Activated T-cell treated with anti-CD3 and anti-CD28 coated beads, Interleukin-2, amount 50 U/mL, for 72 hours (primary cell): ENCODE measurements at regions not wholly inside any gene's neighbourhood (a gene's known extent, or its start where the extent isn't known, plus 50 kb on each side); places are given as distances from the start of the nearest gene placed in this dataset.
"Not testable (repeated sequence)": the region's sequence is repeated elsewhere in the genome, so short reads cannot be mapped to it uniquely, and the experiment has no call there.

Experiments used
- ATAC-seq, 2 donors: fragments of 150-1000 bp; cut with Tn5 transposase; replicated peaks in 1 of 2; 2 replicates each; pipeline ENCODE4 v1.10.0; 2021; ENCODE audit warnings: moderate library complexity in 2 of 2, mild to moderate bottlenecking in 1 of 2
- DNase-seq, 2 donors: peaks; one replicate each; pipeline ENCODE4 v3.0.0; 2021 to 2022; ENCODE audit warnings: mixed read lengths in 1 of 2
- H3K27ac Mint-ChIP-seq: one replicate; pipeline ENCODE4 v1.8.0; 2022; ENCODE audit warnings: mild to moderate bottlenecking, moderate library complexity, mixed read lengths
- H3K27me3 Mint-ChIP-seq: one replicate; pipeline ENCODE4 v1.8.0; 2022; ENCODE audit warnings: low read depth, mixed read lengths
- H3K36me3 Mint-ChIP-seq, 2 donors: one replicate each; pipeline ENCODE4 v1.8.0; 2022; ENCODE audit warnings: mixed read lengths in 2 of 2, mild to moderate bottlenecking in 1 of 2; ENCODE audit not compliant: insufficient read depth in 2 of 2
- H3K4me1 Mint-ChIP-seq: one replicate; pipeline ENCODE4 v1.8.0; 2022; ENCODE audit warnings: low read depth, mixed read lengths
- H3K4me3 Mint-ChIP-seq, 2 donors: one replicate each; pipeline ENCODE4 v1.8.0; 2022; ENCODE audit warnings: mild to moderate bottlenecking in 2 of 2, mixed read lengths in 2 of 2, moderate library complexity in 2 of 2
- H3K9me3 Mint-ChIP-seq, 2 donors: one replicate each; pipeline ENCODE4 v1.8.0; 2022; ENCODE audit warnings: mixed read lengths in 2 of 2

DNA sequence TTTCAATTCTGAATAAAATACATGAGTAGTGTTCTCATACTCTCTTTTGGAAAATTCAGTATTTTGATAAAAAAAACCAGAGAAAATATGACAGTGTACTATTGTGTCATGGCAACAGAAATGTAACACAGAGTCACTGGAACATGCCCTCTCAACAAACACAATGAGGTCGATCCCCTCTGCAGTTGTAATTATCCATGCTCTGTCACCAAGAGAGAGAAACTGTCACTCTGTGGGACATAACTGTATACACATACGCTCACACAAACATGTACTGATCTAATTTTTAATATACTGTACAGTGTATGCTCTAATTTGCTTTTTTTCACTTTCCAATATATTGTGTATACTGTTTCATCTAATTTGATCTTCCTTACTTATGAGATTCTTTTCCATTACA lies 1136.8 kb upstream of the TENM3 start:
- Mint-ChIP-seq H3K27me3 (no peaks in the 10 kb centered on the region), H3K36me3 (no peaks in the 10 kb centered on the region), H3K9me3 (no peaks in the 10 kb centered on the region), H3K27ac (no peak overlapping the region), H3K4me1 (no peaks in the 10 kb centered on the region), H3K4me3 (no peak overlapping the region)
- no peak for DNase-seq
- ATAC-seq: no peak

DNA sequence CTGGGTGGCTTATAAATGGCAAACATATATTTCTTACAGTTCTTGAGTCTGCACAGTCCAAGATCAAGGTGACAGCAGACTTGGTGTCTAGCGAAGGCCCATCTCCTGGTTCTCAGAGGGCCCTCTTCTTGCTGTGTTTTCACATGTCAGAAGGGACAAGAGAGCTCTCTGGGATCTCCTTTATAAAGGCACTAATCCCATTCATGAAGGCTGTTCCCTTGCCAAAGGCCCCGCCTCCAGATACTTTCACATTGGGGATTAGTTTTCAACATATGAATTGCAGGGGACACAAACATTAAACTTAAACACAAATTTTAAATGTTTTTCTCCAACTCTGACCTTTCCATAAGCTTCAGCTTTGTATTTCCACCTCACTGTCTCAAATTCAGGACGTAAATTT lies 1135.0 kb upstream of the TENM3 start:
- ATAC-seq (no peak), DNase-seq (no peak)
- H3K4me1 Mint-ChIP-seq: no peaks in the 10 kb centered on the region
- H3K9me3 Mint-ChIP-seq: no peaks in the 10 kb centered on the region
- H3K27ac Mint-ChIP-seq: no peak overlapping the region
- H3K27me3 Mint-ChIP-seq: no peaks in the 10 kb centered on the region
- H3K36me3 Mint-ChIP-seq: no peaks in the 10 kb centered on the region
- H3K4me3 Mint-ChIP-seq: no peak overlapping the region

DNA sequence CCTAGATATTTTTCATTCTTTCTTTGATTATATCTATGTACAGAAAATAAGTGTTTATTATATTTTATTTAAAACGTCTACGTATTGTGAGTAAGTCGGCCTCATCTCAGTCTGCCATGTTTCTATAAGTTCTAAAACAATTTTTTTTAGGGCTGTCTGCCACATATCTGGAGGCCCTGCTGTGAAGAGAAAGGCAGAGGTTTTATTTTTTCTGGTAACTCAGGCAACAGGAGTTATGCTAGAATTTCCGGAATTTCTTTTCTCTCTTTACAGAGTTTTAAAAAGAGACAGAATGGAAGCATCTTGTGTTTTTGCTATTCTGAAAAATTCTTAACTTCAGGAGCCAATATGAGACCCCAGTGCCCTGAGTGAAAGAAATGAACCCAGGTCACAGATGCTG lies 1124.0 kb upstream of the TENM3 start:
- no peak overlapping the region for H3K4me3 Mint-ChIP-seq
- DNase-seq (no peak), ATAC-seq (no peak)
- no peaks in the 10 kb centered on the region for H3K36me3 Mint-ChIP-seq
- H3K27me3 Mint-ChIP-seq: no peaks in the 10 kb centered on the region
- H3K27ac Mint-ChIP-seq: no peak overlapping the region
- no peaks in the 10 kb centered on the region for H3K9me3 Mint-ChIP-seq
- H3K4me1 Mint-ChIP-seq: no peaks in the 10 kb centered on the region

DNA sequence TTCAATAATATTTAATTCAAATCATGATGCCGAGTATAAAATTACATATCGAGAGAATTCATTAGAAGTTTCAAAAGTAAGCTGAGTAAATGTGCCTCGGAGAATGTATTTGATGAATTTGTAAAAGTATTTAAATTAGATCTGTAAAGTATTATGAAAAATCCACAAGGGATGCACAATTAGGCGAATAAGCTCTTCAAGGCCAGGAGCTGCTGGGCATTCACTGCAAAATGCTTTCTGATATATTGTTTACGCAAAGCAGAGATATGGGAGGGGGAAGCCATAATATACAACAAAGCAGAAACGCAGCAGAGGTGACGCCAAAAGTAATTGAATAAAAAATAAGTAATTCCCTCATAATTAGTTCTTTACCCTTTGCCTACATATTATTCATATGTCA lies 1121.5 kb upstream of the TENM3 start:
- no peak overlapping the region for H3K27ac Mint-ChIP-seq
- H3K27me3 Mint-ChIP-seq: no peaks in the 10 kb centered on the region
- H3K4me1 Mint-ChIP-seq: no peaks in the 10 kb centered on the region
- no peaks in the 10 kb centered on the region for H3K36me3 Mint-ChIP-seq
- DNase-seq: no peak
- peaks cover 0 to under 1% of the 10 kb centered on the region in 2 donors for H3K9me3 Mint-ChIP-seq
- no peak for ATAC-seq
- H3K4me3 Mint-ChIP-seq: no peak overlapping the region

DNA sequence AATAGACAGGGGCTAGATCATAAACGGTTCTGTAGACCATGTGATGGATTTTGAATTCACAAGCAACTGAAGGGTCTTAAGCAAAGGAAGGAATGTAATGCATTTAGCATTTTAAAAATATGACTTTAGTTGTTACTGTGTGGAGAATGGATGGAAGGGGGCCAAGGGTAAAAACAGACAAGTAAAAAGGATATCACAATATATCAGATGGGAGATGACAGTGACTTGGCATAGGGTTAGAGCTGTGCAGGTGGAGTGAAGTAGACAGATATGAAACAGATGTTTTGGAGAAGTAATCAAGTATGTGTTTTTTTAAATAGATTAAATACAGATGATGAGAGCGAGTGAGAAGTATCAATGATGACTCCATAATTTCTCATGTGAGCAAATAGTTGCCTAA lies 1116.0 kb upstream of the TENM3 start:
- Mint-ChIP-seq H3K27me3 (no peaks in the 10 kb centered on the region), H3K27ac (no peak overlapping the region), H3K36me3 (peaks cover 0 to 2% of the 10 kb centered on the region in 2 donors), H3K4me3 (no peak overlapping the region), H3K9me3 (peaks cover 16% of the 10 kb centered on the region in 2 donors), H3K4me1 (no peaks in the 10 kb centered on the region)
- DNase-seq: no peak
- no peak for ATAC-seq

DNA sequence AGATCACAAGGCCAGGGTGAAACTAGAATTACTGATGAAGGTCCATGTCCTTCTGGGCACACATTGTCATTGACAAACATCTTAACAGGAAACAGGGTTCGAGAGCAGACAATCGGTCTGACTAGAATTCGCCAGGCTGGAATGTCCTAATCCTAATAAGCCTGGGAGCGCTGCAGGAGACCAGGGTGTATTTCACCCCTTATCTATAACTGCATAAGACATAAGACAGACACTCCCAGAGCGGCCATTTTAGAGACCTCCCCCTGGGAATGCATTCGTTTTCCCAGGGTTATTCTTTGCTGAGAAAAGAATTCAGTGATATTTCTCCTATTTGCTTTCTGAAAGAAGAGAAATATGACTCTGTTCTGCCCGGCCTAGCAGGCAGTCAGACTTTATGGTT lies 1112.9 kb upstream of the TENM3 start:
- not testable (repeated sequence) for H3K27me3 Mint-ChIP-seq, ATAC-seq, H3K36me3 Mint-ChIP-seq, H3K4me3 Mint-ChIP-seq, H3K4me1 Mint-ChIP-seq, DNase-seq, H3K27ac Mint-ChIP-seq
- peaks cover 16 to 19% of the 10 kb centered on the region in 2 donors for H3K9me3 Mint-ChIP-seq

DNA sequence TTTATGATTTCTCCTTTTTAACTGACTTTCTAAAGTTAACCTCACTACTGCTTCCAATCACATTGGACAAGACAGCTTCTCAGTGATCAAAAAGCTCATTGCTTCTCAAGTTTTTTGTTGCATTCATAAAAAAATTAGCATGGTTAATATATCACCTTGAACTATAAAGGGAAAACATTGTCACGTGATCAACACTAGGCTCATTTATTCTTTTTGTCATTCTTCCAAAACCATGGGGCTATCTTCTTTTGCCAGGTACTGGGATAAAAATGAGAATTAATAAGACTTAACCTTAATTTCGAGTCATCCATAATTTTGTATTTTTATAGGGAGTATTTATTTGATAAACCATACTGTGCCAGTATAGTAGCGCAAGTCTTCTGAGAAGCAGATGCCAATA lies 1105.9 kb upstream of the TENM3 start:
- ATAC-seq (no peak), DNase-seq (no peak)
- Mint-ChIP-seq H3K27me3 (no peaks in the 10 kb centered on the region), H3K9me3 (peaks cover 0 to 3% of the 10 kb centered on the region in 2 donors), H3K4me1 (no peaks in the 10 kb centered on the region), H3K27ac (no peak overlapping the region), H3K4me3 (no peak overlapping the region), H3K36me3 (peaks cover 0 to 1% of the 10 kb centered on the region in 2 donors)

DNA sequence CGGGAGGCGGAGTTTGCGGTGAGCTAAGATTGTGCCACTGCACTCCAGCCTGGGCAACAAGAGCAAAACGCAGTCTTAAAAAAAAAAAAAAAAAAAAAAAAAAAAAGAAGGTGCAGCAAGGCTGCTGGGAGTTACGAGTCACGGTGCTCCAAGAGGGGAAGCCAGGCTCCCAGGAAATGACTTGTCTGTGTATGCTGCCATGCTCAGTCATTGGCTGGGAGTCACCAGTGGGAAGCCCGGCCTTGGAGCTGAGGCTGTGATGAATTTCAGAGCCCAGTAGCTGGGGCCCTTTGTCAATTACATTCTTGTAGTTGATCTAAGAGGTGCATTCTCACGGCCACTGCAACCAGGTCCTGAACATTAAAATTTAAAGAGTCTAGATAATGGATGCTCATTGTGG lies 1105.1 kb upstream of the TENM3 start:
- no peak for ATAC-seq
- no peaks in the 10 kb centered on the region for H3K27me3 Mint-ChIP-seq
- no peak overlapping the region for H3K27ac Mint-ChIP-seq
- H3K4me3 Mint-ChIP-seq: no peak overlapping the region
- DNase-seq: no peak
- peaks cover 0 to 3% of the 10 kb centered on the region in 2 donors for H3K9me3 Mint-ChIP-seq
- peaks cover 0 to under 1% of the 10 kb centered on the region in 2 donors for H3K36me3 Mint-ChIP-seq
- no peaks in the 10 kb centered on the region for H3K4me1 Mint-ChIP-seq

DNA sequence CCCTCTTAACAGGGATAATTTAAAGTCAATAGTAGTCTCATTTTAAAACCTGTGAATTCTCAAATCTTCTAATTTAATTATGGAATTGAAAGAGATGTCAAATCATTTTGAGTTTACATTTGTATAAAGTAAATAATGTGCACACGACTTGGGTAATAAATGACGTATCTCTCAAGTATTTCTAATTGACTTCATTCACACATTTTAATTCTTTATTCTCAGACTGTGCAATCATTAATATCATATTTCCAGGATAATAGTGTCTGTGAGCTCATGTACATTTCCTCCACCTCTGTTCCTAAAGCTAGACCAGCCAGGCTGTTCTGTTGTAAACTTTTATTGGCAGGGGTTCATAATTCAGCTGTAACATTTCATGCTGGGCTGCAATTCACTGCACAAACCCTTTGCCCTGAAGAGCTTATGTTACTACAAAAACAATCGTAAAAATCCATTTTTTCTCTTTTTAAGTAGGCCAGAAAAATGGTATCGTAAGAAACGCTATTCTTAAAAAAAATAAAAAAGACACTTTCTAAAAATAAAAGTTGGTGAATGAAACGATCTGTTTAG lies 1103.1 kb upstream of the TENM3 start:
- H3K4me3 Mint-ChIP-seq: no peak overlapping the region
- no peaks in the 10 kb centered on the region for H3K9me3 Mint-ChIP-seq
- DNase-seq (no peak), ATAC-seq (no peak)
- no peak overlapping the region for H3K27ac Mint-ChIP-seq
- no peaks in the 10 kb centered on the region for H3K27me3 Mint-ChIP-seq
- H3K4me1 Mint-ChIP-seq: no peaks in the 10 kb centered on the region
- H3K36me3 Mint-ChIP-seq: no peaks in the 10 kb centered on the region

DNA sequence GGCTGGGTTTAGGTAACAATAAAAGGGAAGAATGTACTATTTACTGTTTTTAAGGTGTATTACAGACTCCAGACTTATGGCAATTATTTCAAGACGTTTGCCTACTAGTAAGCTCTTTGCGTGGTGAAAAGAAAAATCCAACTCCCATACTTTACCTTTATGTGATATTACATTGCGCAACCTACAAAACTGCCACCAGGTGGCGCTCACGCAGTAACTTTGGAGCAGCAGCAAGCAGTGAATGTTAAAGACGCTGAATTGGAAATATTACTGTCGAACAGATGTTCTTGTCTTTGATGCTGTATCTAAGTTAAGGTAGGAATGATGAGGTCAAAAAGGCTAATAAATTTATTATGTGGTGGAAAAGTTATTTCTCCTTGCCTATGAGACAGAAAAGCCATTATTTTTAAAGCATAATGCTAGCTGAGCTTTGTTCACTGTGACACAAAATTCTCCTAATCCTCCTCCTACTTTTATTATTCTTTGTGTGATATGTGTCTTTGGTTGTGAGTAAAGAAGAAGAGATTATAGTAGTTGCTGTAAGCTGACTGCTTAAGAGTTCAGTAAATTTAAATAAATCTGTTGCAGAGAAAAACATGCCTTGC lies 1099.8 kb upstream of the TENM3 start:
- H3K36me3 Mint-ChIP-seq: no peaks in the 10 kb centered on the region
- H3K9me3 Mint-ChIP-seq: peaks cover 0 to 2% of the 10 kb centered on the region in 2 donors
- H3K27me3 Mint-ChIP-seq: no peaks in the 10 kb centered on the region
- DNase-seq: peak; percentile 52 to 64
- peak in 1 of 2 donors; percentile 39 for ATAC-seq
- H3K27ac Mint-ChIP-seq: no peak overlapping the region
- no peaks in the 10 kb centered on the region for H3K4me1 Mint-ChIP-seq
- no peak overlapping the region for H3K4me3 Mint-ChIP-seq

DNA sequence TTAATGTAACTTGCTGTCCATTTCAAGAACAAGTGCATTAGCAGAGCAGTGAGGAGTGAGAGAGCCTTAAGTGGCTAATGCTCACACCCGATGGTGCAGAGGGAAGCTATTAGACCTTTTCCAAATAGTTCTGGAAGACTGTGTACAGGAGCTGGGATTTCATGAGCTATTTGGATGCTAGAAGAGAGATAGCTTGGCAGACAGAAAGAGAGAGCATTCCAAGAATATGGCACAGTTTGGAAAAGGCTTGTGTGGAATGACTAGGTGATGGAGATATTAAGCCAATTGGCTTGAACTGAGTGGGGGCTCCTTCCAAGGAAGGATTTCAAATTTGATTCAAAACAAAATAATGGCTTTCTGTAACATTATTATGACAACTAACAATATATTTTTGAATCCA lies 1097.2 kb upstream of the TENM3 start:
- H3K27me3 Mint-ChIP-seq: no peaks in the 10 kb centered on the region
- H3K4me1 Mint-ChIP-seq: no peaks in the 10 kb centered on the region
- H3K4me3 Mint-ChIP-seq: no peak overlapping the region
- no peak overlapping the region for H3K27ac Mint-ChIP-seq
- H3K9me3 Mint-ChIP-seq: peaks cover 0 to 2% of the 10 kb centered on the region in 2 donors
- DNase-seq (no peak), ATAC-seq (no peak)
- H3K36me3 Mint-ChIP-seq: no peaks in the 10 kb centered on the region

DNA sequence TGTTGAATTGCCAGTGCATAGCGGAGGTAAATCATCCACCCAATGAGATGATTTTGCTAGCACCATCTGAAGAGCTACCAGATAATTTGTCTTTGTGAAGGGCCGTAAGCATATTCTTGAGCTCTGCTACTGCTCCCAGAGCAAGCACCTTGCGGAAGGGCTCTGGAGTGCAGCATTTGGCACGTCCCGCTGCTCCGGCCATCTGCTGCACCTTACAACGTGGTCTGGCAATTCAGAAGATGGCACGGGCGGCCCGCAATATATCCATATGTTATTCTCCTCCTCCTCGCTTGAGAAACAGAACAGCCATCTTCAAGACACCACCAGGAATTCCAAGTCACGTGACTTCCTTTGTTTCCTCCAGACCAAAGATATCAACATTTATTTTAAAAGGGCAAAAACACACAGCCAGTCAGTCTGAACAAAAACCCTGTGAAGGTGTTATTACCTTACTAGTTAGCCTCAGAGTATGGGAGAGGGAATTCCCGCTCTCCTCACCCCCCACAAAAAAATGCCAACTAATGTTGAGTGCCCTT lies 1095.7 kb upstream of the TENM3 start:
- DNase-seq (no peak), ATAC-seq (no peak)
- H3K36me3 Mint-ChIP-seq: no peaks in the 10 kb centered on the region
- no peaks in the 10 kb centered on the region for H3K4me1 Mint-ChIP-seq
- no peaks in the 10 kb centered on the region for H3K27me3 Mint-ChIP-seq
- no peak overlapping the region for H3K4me3 Mint-ChIP-seq
- H3K9me3 Mint-ChIP-seq: peaks cover 0 to 2% of the 10 kb centered on the region in 2 donors
- no peak overlapping the region for H3K27ac Mint-ChIP-seq

DNA sequence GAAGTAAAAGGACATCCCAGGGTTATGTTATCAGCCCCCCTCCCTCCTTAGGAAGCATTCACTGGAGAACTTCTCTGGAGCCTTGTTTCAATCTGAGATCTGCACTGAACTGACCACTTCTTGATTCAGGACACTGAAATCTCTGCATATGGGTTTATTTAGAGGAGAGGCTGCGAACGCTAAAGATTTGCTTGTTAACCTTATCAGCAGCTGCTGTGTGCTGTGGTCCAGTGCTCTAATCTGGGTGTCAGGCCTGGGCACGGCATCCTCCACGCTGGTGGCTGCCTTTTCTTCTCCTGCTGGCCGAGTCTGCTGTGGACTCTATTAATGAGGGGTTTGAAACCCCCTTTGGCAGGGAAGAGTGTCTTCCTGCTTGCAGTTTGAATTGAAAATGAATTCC lies 1094.7 kb upstream of the TENM3 start:
- ATAC-seq: no peak
- H3K27ac Mint-ChIP-seq: no peak overlapping the region
- H3K4me1 Mint-ChIP-seq: no peaks in the 10 kb centered on the region
- no peaks in the 10 kb centered on the region for H3K36me3 Mint-ChIP-seq
- no peak overlapping the region for H3K4me3 Mint-ChIP-seq
- peaks cover 0 to 2% of the 10 kb centered on the region in 2 donors for H3K9me3 Mint-ChIP-seq
- no peaks in the 10 kb centered on the region for H3K27me3 Mint-ChIP-seq
- no peak for DNase-seq

DNA sequence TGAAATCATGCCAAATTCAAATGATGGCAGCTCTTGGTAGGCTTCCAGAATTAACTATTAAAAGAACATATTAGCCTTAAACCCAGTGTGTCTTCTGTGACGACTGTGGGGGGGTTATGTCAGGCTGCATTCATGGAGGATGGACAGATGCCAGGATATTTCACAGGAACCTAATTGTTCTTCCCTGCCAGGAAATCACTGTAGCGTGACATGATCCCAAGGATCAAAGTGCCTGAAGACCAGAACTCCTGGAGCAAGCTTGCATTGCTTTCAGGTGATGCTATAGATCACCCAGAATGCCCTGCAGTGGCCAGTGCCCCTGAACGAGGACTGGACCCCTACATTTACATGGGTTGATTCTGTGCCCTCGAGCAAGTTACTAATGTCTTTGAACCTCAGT lies 1093.0 kb upstream of the TENM3 start:
- ATAC-seq (no peak), DNase-seq (no peak)
- Mint-ChIP-seq H3K9me3 (peaks cover 0 to 2% of the 10 kb centered on the region in 2 donors), H3K4me3 (no peak overlapping the region), H3K4me1 (no peaks in the 10 kb centered on the region), H3K27me3 (no peaks in the 10 kb centered on the region), H3K36me3 (no peaks in the 10 kb centered on the region), H3K27ac (no peak overlapping the region)
